Endothelial cell of umbilical vein (primary cell): ENCODE measurements at regions not wholly inside any gene's neighbourhood (a gene's known extent, or its start where the extent isn't known, plus 50 kb on each side); places are given as distances from the start of the nearest gene placed in this dataset.

Source experiments
- BruUV-seq: library from RNA; stranded (reverse); fragments of 400-500 nt; replicated peaks from 2 replicates; lab custom pipeline; 2021; lab: Mats Ljungman, UMichigan
- CTCF ChIA-PET: fragments of 300-600, 350-600 bp; sonication (Branson Sonifier 250); formaldehyde crosslinking; loops from one replicate; lab custom pipeline; 2021; ENCODE audit warnings: antibody characterized with exemption, inconsistent platforms; lab: Charles Lee
- POLR2A ChIA-PET: fragments of 300-600, 350-600 bp; sonication (Branson Sonifier 250); formaldehyde crosslinking; loops from one replicate; lab custom pipeline; 2021; ENCODE audit warnings: antibody characterized with exemption, inconsistent platforms; lab: Charles Lee
- DNase-seq: peaks from one replicate; pipeline ENCODE4 v3.0.0-alpha.2; 2011; ENCODE audit warnings: low read depth, low spot score
- FAIRE-seq: peaks from 2 replicates; lab custom pipeline; 2011; peaks lifted over from hg19 to GRCh38; lab: Jason Lieb, UNC
- H2AFZ ChIP-seq: 2 replicates; pipeline ENCODE4 v1.6.0; 2012; ENCODE audit warnings: low read depth, low read length, control low read depth, inconsistent platforms
- H3K27ac ChIP-seq: 2 replicates; pipeline ENCODE4 v1.5.1; 2011; ENCODE audit warnings: low read depth, mild to moderate bottlenecking, control low read depth, low read length, moderate library complexity; ENCODE audit not compliant: insufficient read depth
- H3K27me3 ChIP-seq, 2 experiments: 2 replicates each; pipeline versions ENCODE4 v1.6.0 to v1.6.1; 2011; ENCODE audit warnings: low read length in 2 of 2, mixed read lengths in 1 of 2; ENCODE audit not compliant: control insufficient read depth in 2 of 2, insufficient read depth in 2 of 2
- H3K36me3 ChIP-seq, 2 experiments: 2 replicates in 1 of 2; 3 replicates in 1 of 2; pipeline ENCODE4 v1.5.1; 2011; ENCODE audit warnings: low read length in 2 of 2, mild to moderate bottlenecking in 1 of 2, moderate library complexity in 1 of 2; ENCODE audit not compliant: control insufficient read depth in 2 of 2, insufficient read depth in 2 of 2; ENCODE audit errors: extremely low read depth in 1 of 2
- H3K4me1 ChIP-seq: 3 replicates; pipeline ENCODE4 v1.5.1; 2011; ENCODE audit warnings: mild to moderate bottlenecking, low read length; ENCODE audit not compliant: control insufficient read depth, insufficient read depth; ENCODE audit errors: extremely low read depth
- H3K4me2 ChIP-seq: 2 replicates; pipeline ENCODE4 v1.6.1; 2011; ENCODE audit warnings: low read length, control low read depth, mixed read lengths; ENCODE audit not compliant: insufficient read depth
- H3K4me3 ChIP-seq, 3 experiments: fragments of 200-600 bp in 1 of 3; sonication (generic), shearing (Covaris generic) in 1 of 3; replicated peaks in 1 of 3; 2 replicates each; pipeline ENCODE4 v1.5.1; 2011 to 2016; ENCODE audit warnings: control low read depth in 3 of 3, low read length in 3 of 3, mild to moderate bottlenecking in 2 of 3, inconsistent platforms in 1 of 3, low read depth in 1 of 3, moderate library complexity in 1 of 3; ENCODE audit not compliant: insufficient read depth in 1 of 3
- H3K79me2 ChIP-seq: 2 replicates; pipeline ENCODE4 v1.6.0; 2012; ENCODE audit warnings: low read length, inconsistent platforms; ENCODE audit not compliant: control insufficient read depth, insufficient read depth
- H3K9ac ChIP-seq: replicated peaks from 2 replicates; pipeline ENCODE3; 2011; ENCODE audit warnings: low read length, control low read depth; ENCODE audit not compliant: insufficient read depth; ENCODE audit errors: extremely low read depth
- H3K9me1 ChIP-seq: replicated peaks from 3 replicates; pipeline ENCODE4 v1.6.0; 2011; ENCODE audit warnings: mild to moderate bottlenecking, low read length; ENCODE audit not compliant: control insufficient read depth, insufficient read depth; ENCODE audit errors: extremely low read depth
- H3K9me3 ChIP-seq: replicated peaks from 2 replicates; pipeline ENCODE4 v1.5.1; 2012; ENCODE audit warnings: low read length, inconsistent platforms; ENCODE audit not compliant: control insufficient read depth, insufficient read depth
- H4K20me1 ChIP-seq: replicated peaks from 2 replicates; pipeline ENCODE3; 2011; ENCODE audit warnings: mild to moderate bottlenecking, low read length; ENCODE audit not compliant: control insufficient read depth, insufficient read depth; ENCODE audit errors: extremely low read depth
- CTCF ChIP-seq, 2 donors: IDR thresholded peaks; 1 replicate in 1 of 2; 2 replicates in 1 of 2; pipeline ENCODE4 v1.5.1; 2011; ENCODE audit warnings: low read length in 2 of 2, mild to moderate bottlenecking in 2 of 2, moderate library complexity in 2 of 2, control low read depth in 1 of 2, inconsistent platforms in 1 of 2, low read depth in 1 of 2; ENCODE audit not compliant: insufficient read depth in 1 of 2; ENCODE audit errors: extremely low read depth in 1 of 2
- EZH2 ChIP-seq: IDR thresholded peaks from 2 replicates; pipeline ENCODE4 v1.6.1; 2012; ENCODE audit warnings: borderline replicate concordance, low read depth, mild to moderate bottlenecking, moderate library complexity, low read length, inconsistent platforms; ENCODE audit not compliant: severe bottlenecking
- FOS ChIP-seq: IDR thresholded peaks from 2 replicates; pipeline ENCODE4 v1.6.1; 2011; ENCODE audit warnings: mild to moderate bottlenecking, low read length, moderate library complexity, borderline replicate concordance; ENCODE audit not compliant: insufficient read depth
- GATA2 ChIP-seq: IDR thresholded peaks from 2 replicates; pipeline ENCODE4 v1.7.0; 2011; ENCODE audit warnings: low read depth, mild to moderate bottlenecking, moderate library complexity, mixed read lengths, low read length; ENCODE audit not compliant: insufficient read length, insufficient read depth
- JUN ChIP-seq: IDR thresholded peaks from 2 replicates; pipeline ENCODE4 v1.6.1; 2011; ENCODE audit warnings: borderline replicate concordance, low read depth; ENCODE audit not compliant: insufficient read length, insufficient read depth
- MAX ChIP-seq: IDR thresholded peaks from 2 replicates; pipeline ENCODE4 v1.6.1; 2011; ENCODE audit not compliant: insufficient read depth, insufficient read length
- MYC ChIP-seq: IDR thresholded peaks from one replicate; pipeline ENCODE4 v1.6.1; 2011; ENCODE audit warnings: mild to moderate bottlenecking, low read depth, low read length
- POLR2A ChIP-seq: IDR thresholded peaks from 2 replicates; pipeline ENCODE4 v1.6.1; 2012; ENCODE audit warnings: low read depth, mild to moderate bottlenecking, control low read depth, low read length
- POLR2AphosphoS5 ChIP-seq: IDR thresholded peaks from 2 replicates; pipeline ENCODE4 v1.6.1; 2012; ENCODE audit warnings: low read depth, mild to moderate bottlenecking, control low read depth, low read length, moderate library complexity; ENCODE audit not compliant: insufficient read depth
- dilution Hi-C: fragments of 300-500 bp; cut with MboI; formaldehyde crosslinking; loops from one replicate; pipeline ENCODE4 v1.15.0; 2019; ENCODE audit warnings: low sequenced_read_pairs; ENCODE audit not compliant: extremely low pct_ligation_motif_present
- intact Hi-C: fragments of 100-400 bp; cut with micrococcal nuclease; formaldehyde crosslinking; loops from one replicate; pipeline ENCODE4 v1.10.0; 2022

- Histone ChIP-seq H3K9me3 (no peaks in the 10 kb centered on the region), H3K79me2 (no peaks in the 10 kb centered on the region), H4K20me1 (no peaks in the 10 kb centered on the region), H3K9ac (no peak overlapping the region), H3K4me2 (no peak overlapping the region), H3K4me1 (no peaks in the 10 kb centered on the region), H3K27me3 (no peaks in the 10 kb centered on the region), H3K4me3 (no peak overlapping the region), H2AFZ (no peak overlapping the region), H3K9me1 (no peaks in the 10 kb centered on the region), H3K27ac (no peak overlapping the region), H3K36me3 (no peaks in the 10 kb centered on the region)
- intact Hi-C loops (no loop called here), dilution Hi-C loops (no loop called here)
- FAIRE-seq = no peak
- ChIA-PET CTCF (no interaction called here), POLR2A (no interaction called here)
- DNase-seq = no peak
- TF ChIP-seq POLR2A (no peak), CTCF (IDR thresholded peaks at IDR 0.05; ENCODE audit: extremely low read depth in 1 of 2, insufficient read depth in 1 of 2, low read depth in 1 of 2, low read length in 2 of 2) (no peak), MYC (no peak), MAX (no peak), FOS (no peak), GATA2 (no peak), EZH2 (no peak), JUN (no peak), POLR2AphosphoS5 (no peak)
- BruUV-seq = no TSS peak
These were observed 979.7 kb downstream of the RAPGEF2 start for GRCh38 chr4:160082432-160083207.
